ENCODE measurements at regions not wholly inside any gene's neighbourhood (a gene's known extent, or its start where the extent isn't known, plus 50 kb on each side); places are given as distances from the start of the nearest gene placed in this dataset.

- TF ChIP-seq CTCF (IDR thresholded peaks at IDR 0.05; ENCODE audit: borderline replicate concordance, insufficient read depth, low read depth, low read length), result no peak
- H3K4me3 ChIP-seq (ENCODE audit: low read depth, low read length), result no peak overlapping the region
Observed at GRCh38 chr6:92538926-92539325, 880.4 kb downstream of the EPHA7 start.

- H3K4me3 ChIP-seq (ENCODE audit: low read depth, low read length), result no peak overlapping the region
- no peak for TF ChIP-seq CTCF (IDR thresholded peaks at IDR 0.05; ENCODE audit: borderline replicate concordance, insufficient read depth, low read depth, low read length)
Observed at GRCh38 chr6:92538275-92538674, 881.1 kb downstream of the EPHA7 start.

DNA sequence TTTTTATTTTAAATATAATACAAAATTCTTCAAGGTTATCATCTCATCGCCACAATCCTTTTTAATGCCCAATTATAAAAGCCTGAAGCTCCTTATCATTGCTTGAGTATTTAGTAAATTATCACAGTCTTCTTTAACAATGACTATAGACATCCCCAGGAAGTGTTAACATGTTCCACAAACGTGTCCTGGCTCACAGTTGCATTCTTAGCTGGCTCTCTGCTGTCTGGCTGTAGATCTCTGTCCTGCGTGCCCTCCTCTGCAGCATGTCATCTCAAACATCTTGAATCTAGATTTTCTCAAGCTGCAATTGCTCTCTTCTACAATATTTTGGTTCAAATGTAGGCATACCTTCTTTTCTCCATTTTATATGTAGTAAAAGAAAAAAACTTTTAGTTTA is 885.2 kb downstream of the EPHA7 start:
- no peak for TF ChIP-seq CTCF (IDR thresholded peaks at IDR 0.05; ENCODE audit: borderline replicate concordance, insufficient read depth, low read depth, low read length)
- no peak overlapping the region for H3K4me3 ChIP-seq (ENCODE audit: low read depth, low read length)

DNA sequence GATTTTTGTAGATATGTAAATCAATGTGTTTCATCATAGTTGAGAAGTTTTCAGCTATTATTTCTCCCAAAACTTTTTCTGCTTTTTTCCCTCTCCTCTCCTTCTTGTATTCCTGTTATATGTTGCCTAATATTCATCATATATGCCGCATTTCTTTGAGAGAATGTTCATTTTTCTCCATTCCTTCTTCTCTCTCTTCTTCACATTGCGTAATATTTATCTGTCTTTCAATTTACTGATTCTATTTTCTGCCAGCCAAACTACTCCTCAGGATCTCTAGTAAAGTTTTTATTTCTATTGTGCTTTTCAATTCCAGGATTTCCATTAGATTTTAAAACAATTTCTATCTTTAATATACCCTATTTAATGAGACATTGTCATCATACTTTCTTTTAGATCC is 896.8 kb downstream of the EPHA7 start:
- no peak overlapping the region for H3K4me3 ChIP-seq (ENCODE audit: low read depth, low read length)
- no peak for TF ChIP-seq CTCF (IDR thresholded peaks at IDR 0.05; ENCODE audit: borderline replicate concordance, insufficient read depth, low read depth, low read length)

DNA sequence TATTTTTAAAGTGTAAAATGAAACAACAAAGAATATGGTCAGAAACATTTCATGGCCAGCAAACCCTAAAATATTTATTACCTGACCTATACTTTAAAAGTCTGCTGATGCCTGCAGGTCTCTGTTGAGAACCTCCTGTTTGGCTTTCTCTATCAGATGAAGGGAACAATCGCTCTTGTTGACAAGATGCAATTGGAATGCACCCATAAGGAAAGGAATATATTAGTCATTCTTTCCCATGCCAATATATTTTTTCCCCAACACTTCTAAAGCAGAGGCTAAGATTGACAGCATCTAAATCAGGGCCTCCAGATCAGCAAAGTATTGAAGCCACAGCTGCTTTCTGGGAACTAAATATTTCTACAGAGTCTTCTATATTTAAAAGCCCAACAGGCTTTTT is 897.8 kb downstream of the EPHA7 start:
- no peak for TF ChIP-seq CTCF (IDR thresholded peaks at IDR 0.05; ENCODE audit: borderline replicate concordance, insufficient read depth, low read depth, low read length)
- H3K4me3 ChIP-seq (ENCODE audit: low read depth, low read length), result no peak overlapping the region

DNA sequence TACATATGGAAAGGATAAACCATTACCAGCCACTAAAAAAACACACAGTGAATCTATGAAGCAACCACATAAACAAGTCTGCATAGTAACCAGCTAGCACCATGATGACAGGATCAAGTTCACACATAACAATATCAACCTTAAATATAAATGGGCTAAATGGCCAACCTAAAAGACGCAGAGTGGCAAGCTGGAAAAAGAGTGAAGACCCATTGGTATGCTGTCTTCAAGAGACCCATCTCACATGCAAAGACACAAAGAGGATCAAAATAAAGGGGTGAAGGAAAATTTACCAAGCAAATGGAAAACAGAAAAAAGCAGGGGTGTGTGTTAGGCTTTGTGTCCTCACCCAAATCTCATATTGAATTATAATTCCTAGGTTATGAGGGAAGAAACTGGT is 909.2 kb downstream of the EPHA7 start:
- H3K4me3 ChIP-seq (ENCODE audit: low read depth, low read length), result no peak overlapping the region
- TF ChIP-seq CTCF (IDR thresholded peaks at IDR 0.05; ENCODE audit: borderline replicate concordance, insufficient read depth, low read depth, low read length), result no peak

- H3K4me3 ChIP-seq (ENCODE audit: low read depth, low read length), result no peak overlapping the region
- no peak for TF ChIP-seq CTCF (IDR thresholded peaks at IDR 0.05; ENCODE audit: borderline replicate concordance, insufficient read depth, low read depth, low read length)
Observed at GRCh38 chr6:92507552-92507951, 911.8 kb downstream of the EPHA7 start.

Measured in GM12875 (cell line).